NCI-H146 (cell line): ENCODE measurements at regions not wholly inside any gene's neighbourhood (a gene's known extent, or its start where the extent isn't known, plus 50 kb on each side); places are given as distances from the start of the nearest gene placed in this dataset.
"Not testable (repeated sequence)": the region's sequence is repeated elsewhere in the genome, so short reads cannot be mapped to it uniquely, and the experiment has no call there.

Experiments used
- DNase-seq: peaks from one replicate; lab custom pipeline; 2025; lab: John Stamatoyannopoulos, UW

DNA sequence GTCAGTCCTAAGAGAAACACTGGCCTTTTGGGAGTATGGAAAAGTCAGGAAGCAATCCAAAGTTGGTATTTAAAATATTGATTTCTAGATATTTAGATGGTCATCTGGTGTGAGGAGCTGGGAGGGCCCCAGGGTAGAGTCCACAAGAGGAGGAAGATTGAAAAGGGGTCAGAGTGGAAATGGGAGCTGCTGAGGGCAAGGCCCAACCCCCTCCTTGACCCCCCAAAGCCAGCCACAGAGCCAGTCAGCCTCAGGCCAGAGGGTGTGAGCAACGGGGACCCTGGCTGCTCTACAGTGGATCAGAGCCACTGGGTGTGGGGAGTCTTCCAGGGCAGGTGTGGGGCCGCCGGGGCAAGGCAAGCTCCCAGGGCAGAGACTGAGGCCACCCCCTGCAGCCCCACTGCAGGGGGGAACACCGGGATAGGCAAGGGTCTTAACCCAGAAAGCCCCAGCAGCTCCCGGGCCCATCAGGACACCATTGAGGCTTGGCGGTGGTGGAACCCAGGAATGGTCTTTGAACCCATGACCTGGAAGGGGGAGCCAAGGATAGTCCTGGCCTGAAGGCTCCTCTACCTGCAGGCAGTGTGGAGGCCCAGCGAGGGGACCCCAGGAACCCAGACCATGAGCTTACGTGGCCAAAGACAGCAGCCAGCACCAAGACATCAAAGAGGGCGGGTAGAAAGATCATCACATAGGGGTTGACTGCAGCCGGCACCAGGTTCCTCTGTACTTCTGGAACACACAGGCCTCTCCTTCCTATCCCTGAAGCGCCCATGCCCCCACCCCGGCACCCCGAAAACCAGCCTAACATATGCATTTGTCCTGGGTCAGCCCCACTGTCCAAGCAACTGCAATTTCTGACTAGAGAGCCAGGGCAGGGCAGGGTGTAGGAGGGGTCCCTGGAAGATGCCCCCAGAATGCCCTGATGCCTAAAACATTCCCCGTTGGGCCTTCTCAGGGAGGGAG lies 51.3 kb upstream of the CSPG4 start:
- DNase-seq: not testable (repeated sequence)

- DNase-seq: no peak
Observed at GRCh38 chr15:75763137-75763611, 50.5 kb upstream of the CSPG4 start.
